Lower leg skin (tissue), 4 donors: ENCODE measurements at regions not wholly inside any gene's neighbourhood (a gene's known extent, or its start where the extent isn't known, plus 50 kb on each side); places are given as distances from the start of the nearest gene placed in this dataset.

Source experiments
- DNase-seq, 2 donors: peaks; one replicate each; pipeline ENCODE4 v3.0.0-alpha.2; 2019; ENCODE audit warnings: low spot score in 2 of 2
- H3K4me3 ChIP-seq: fragments of 200-600 bp; sonication (generic); 2 replicates; pipeline ENCODE4 v1.5.1; 2017; ENCODE audit warnings: mild to moderate bottlenecking, low read depth; ENCODE audit not compliant: poor library complexity, severe bottlenecking
- CTCF ChIP-seq, 3 donors: fragments of 450-650 bp; IDR thresholded peaks; one replicate each; pipeline ENCODE4 v1.5.1; 2016; ENCODE audit warnings: antibody characterized with exemption in 3 of 3, mild to moderate bottlenecking in 3 of 3, moderate library complexity in 2 of 3
- POLR2A ChIP-seq, 2 donors: fragments of 450-650 bp; IDR thresholded peaks; one replicate each; pipeline ENCODE4 v1.6.1; 2016 to 2017; ENCODE audit warnings: antibody characterized with exemption in 2 of 2, mild to moderate bottlenecking in 1 of 2, moderate library complexity in 1 of 2
- WGBS, 2 donors: methylation state at CpG; one replicate each; pipeline ENCODE4 v1.1.5; 2018; 5-methylcytosine and 5-hydroxymethylcytosine counted together
- intact Hi-C: fragments of 100-400 bp; cut with DNase I; formaldehyde crosslinking; loops from one replicate; pipeline ENCODE4 v1.15.0; 2023; ENCODE audit warnings: low total_unique reads

- H3K4me3 ChIP-seq, result no peak overlapping the region
- DNase-seq, result no peak
- intact Hi-C loops, result no loop called here
- WGBS, 2 donors, result 92 to 93% methylated on average over 2 of the region's 2 CpGs
- TF ChIP-seq POLR2A (IDR thresholded peaks at IDR 0.05) (no peak), CTCF (IDR thresholded peaks at IDR 0.05) (no peak)
Observed at GRCh38 chr1:36642802-36643201, 160.1 kb upstream of the CSF3R start.

- intact Hi-C loops, result no loop called here
- DNase-seq, result no peak
- TF ChIP-seq POLR2A (IDR thresholded peaks at IDR 0.05) (no peak), CTCF (IDR thresholded peaks at IDR 0.05) (no peak)
- WGBS, 2 donors, result 95 to 100% methylated on average over 1 of the region's 1 CpG
- H3K4me3 ChIP-seq, result no peak overlapping the region
Observed at GRCh38 chr1:36641776-36642175, 159.1 kb upstream of the CSF3R start.

GRCh38 chr1:36639461-36639860 lies 156.7 kb upstream of the CSF3R start:
- no peak overlapping the region for H3K4me3 ChIP-seq
- intact Hi-C loops, result no loop called here
- no peak for DNase-seq
- TF ChIP-seq POLR2A (IDR thresholded peaks at IDR 0.05) (no peak), CTCF (IDR thresholded peaks at IDR 0.05) (no peak)
- 87 to 90% methylated on average over 2 of the region's 2 CpGs for WGBS, 2 donors

- intact Hi-C loops, result no loop called here
- 80 to 83% methylated on average over 3 of the region's 3 CpGs for WGBS, 2 donors
- H3K4me3 ChIP-seq, result no peak overlapping the region
- TF ChIP-seq POLR2A (IDR thresholded peaks at IDR 0.05) (no peak), CTCF (IDR thresholded peaks at IDR 0.05) (no peak)
- no peak for DNase-seq
Observed at GRCh38 chr1:36638268-36638667, 155.6 kb upstream of the CSF3R start.

GRCh38 chr1:36636206-36636605 lies 153.5 kb upstream of the CSF3R start:
- intact Hi-C loops, result no loop called here
- no peak overlapping the region for H3K4me3 ChIP-seq
- TF ChIP-seq CTCF (IDR thresholded peaks at IDR 0.05) (no peak), POLR2A (IDR thresholded peaks at IDR 0.05) (no peak)
- DNase-seq, result no peak
- 64 to 66% methylated on average over 10 of the region's 10 CpGs for WGBS, 2 donors

GRCh38 chr1:36635284-36635683 lies 152.6 kb upstream of the CSF3R start:
- DNase-seq, result no peak
- TF ChIP-seq POLR2A (IDR thresholded peaks at IDR 0.05), result no peak
- no peak for TF ChIP-seq CTCF (IDR thresholded peaks at IDR 0.05)
- WGBS, 2 donors, result 90 to 94% methylated on average over 5 of the region's 5 CpGs
- no peak overlapping the region for H3K4me3 ChIP-seq
- intact Hi-C loops, result no loop called here
